HuH-7.5 (cell line): ENCODE measurements at regions not wholly inside any gene's neighbourhood (a gene's known extent, or its start where the extent isn't known, plus 50 kb on each side); places are given as distances from the start of the nearest gene placed in this dataset.
"Not testable (repeated sequence)": the region's sequence is repeated elsewhere in the genome, so short reads cannot be mapped to it uniquely, and the experiment has no call there.

Experiments
- DNase-seq: peaks from one replicate; pipeline ENCODE4 v3.0.0; 2011; ENCODE audit warnings: low spot score

- DNase-seq: no peak
Observed at GRCh38 chr6:11427091-11427722, 110.3 kb upstream of the TMEM170B start.

- no peak for DNase-seq
Observed at GRCh38 chr6:11426571-11426970, 111.0 kb upstream of the TMEM170B start.

GRCh38 chr6:11425876-11426275, 111.7 kb upstream of the TMEM170B start:
- no peak for DNase-seq

- no peak for DNase-seq
Observed at GRCh38 chr6:11425431-11425871, 112.1 kb upstream of the TMEM170B start.

GRCh38 chr6:11424395-11425034, 113.0 kb upstream of the TMEM170B start:
- DNase-seq: no peak

- DNase-seq: no peak
Observed at GRCh38 chr6:11423667-11424066, 113.9 kb upstream of the TMEM170B start.

- DNase-seq: no peak
Observed at GRCh38 chr6:11423072-11423471, 114.5 kb upstream of the TMEM170B start.

- DNase-seq: no peak
Observed at GRCh38 chr6:11419763-11420453, 117.6 kb upstream of the TMEM170B start.

- no peak for DNase-seq
Observed at GRCh38 chr6:11418290-11418905, 119.2 kb upstream of the TMEM170B start.

GRCh38 chr6:11416936-11417576, 120.5 kb upstream of the TMEM170B start:
- no peak for DNase-seq

- not testable (repeated sequence) for DNase-seq
Observed at GRCh38 chr6:11416099-11416935, 121.2 kb upstream of the TMEM170B start.

- no peak for DNase-seq
Observed at GRCh38 chr6:11415557-11415956, 122.0 kb upstream of the TMEM170B start.

GRCh38 chr6:11414176-11414963, 123.2 kb upstream of the TMEM170B start:
- no peak for DNase-seq

- no peak for DNase-seq
Observed at GRCh38 chr6:11413728-11414127, 123.8 kb upstream of the TMEM170B start.

GRCh38 chr6:11413117-11413687, 124.3 kb upstream of the TMEM170B start:
- no peak for DNase-seq

GRCh38 chr6:11412616-11413015, 124.9 kb upstream of the TMEM170B start:
- DNase-seq: no peak

GRCh38 chr6:11412011-11412424, 125.5 kb upstream of the TMEM170B start:
- DNase-seq: no peak

- no peak for DNase-seq
Observed at GRCh38 chr6:11411593-11411992, 126.0 kb upstream of the TMEM170B start.

- no peak for DNase-seq
Observed at GRCh38 chr6:11410539-11411307, 126.8 kb upstream of the TMEM170B start.
